Activated T-cell treated with anti-CD3 and anti-CD28 coated beads, Interleukin-2, amount 50 U/mL, for 1 hour (primary cell): ENCODE measurements at regions not wholly inside any gene's neighbourhood (a gene's known extent, or its start where the extent isn't known, plus 50 kb on each side); places are given as distances from the start of the nearest gene placed in this dataset.

Experiments used
- DNase-seq: peaks from one replicate; pipeline ENCODE4 v3.0.0-alpha.2; 2020

- DNase-seq, result no peak
These were observed 106.8 kb downstream of the ZBTB18 start for GRCh38 chr1:244157731-244158438.

GRCh38 chr1:244159646-244160045, 108.6 kb downstream of the ZBTB18 start:
- DNase-seq, result no peak

- DNase-seq, result no peak
These were observed 109.6 kb downstream of the ZBTB18 start for GRCh38 chr1:244160455-244161235.

GRCh38 chr1:244161236-244161510, 110.1 kb downstream of the ZBTB18 start:
- no peak for DNase-seq

- no peak for DNase-seq
These were observed 111.9 kb downstream of the ZBTB18 start for GRCh38 chr1:244162786-244163530.

- no peak for DNase-seq
These were observed 112.9 kb downstream of the ZBTB18 start for GRCh38 chr1:244163861-244164510.

GRCh38 chr1:244164511-244164890, 113.4 kb downstream of the ZBTB18 start:
- no peak for DNase-seq

GRCh38 chr1:244165021-244165420, 113.9 kb downstream of the ZBTB18 start:
- no peak for DNase-seq

- no peak for DNase-seq
These were observed 114.6 kb downstream of the ZBTB18 start for GRCh38 chr1:244165701-244166100.

GRCh38 chr1:244171241-244171985, 120.3 kb downstream of the ZBTB18 start:
- DNase-seq, result no peak

- no peak for DNase-seq
These were observed 122.2 kb downstream of the ZBTB18 start for GRCh38 chr1:244173240-244173639.

- no peak for DNase-seq
These were observed 122.7 kb downstream of the ZBTB18 start for GRCh38 chr1:244173769-244174168.

GRCh38 chr1:244174922-244175521, 123.9 kb downstream of the ZBTB18 start:
- no peak for DNase-seq

- DNase-seq, result no peak
These were observed 125.1 kb downstream of the ZBTB18 start for GRCh38 chr1:244176201-244176600.

- no peak for DNase-seq
These were observed 129.2 kb downstream of the ZBTB18 start for GRCh38 chr1:244180256-244180655.

- DNase-seq, result no peak
These were observed 130.8 kb downstream of the ZBTB18 start for GRCh38 chr1:244181867-244182266.

- no peak for DNase-seq
These were observed 132.0 kb downstream of the ZBTB18 start for GRCh38 chr1:244183037-244183436.

GRCh38 chr1:244186372-244186771, 135.3 kb downstream of the ZBTB18 start:
- no peak for DNase-seq

GRCh38 chr1:244187310-244187709, 136.2 kb downstream of the ZBTB18 start:
- DNase-seq, result no peak

GRCh38 chr1:244191581-244191980, 140.5 kb downstream of the ZBTB18 start:
- DNase-seq, result no peak

GRCh38 chr1:244192325-244192724, 141.2 kb downstream of the ZBTB18 start:
- no peak for DNase-seq

- DNase-seq, result no peak
These were observed 145.6 kb downstream of the ZBTB18 start for GRCh38 chr1:244196571-244197285.
